IMR-90 (cell line): ENCODE measurements at regions not wholly inside any gene's neighbourhood (a gene's known extent, or its start where the extent isn't known, plus 50 kb on each side); places are given as distances from the start of the nearest gene placed in this dataset.

Source experiments
- ATAC-seq: fragments of 200-7000 bp; cut with Tn5 transposase; 2 replicates; pipeline ENCODE4 v1.9.1; 2020; ENCODE audit warnings: low read depth, mild to moderate bottlenecking, moderate library complexity
- BruUV-seq: library from RNA; stranded (reverse); fragments of 400-500 nt; replicated peaks from 2 replicates; lab custom pipeline; 2021; lab: Mats Ljungman, UMichigan
- CTCF ChIA-PET: fragments of 300-600 bp; formaldehyde crosslinking; extraction: SDS; loops from one replicate; lab custom pipeline; 2021; ENCODE audit warnings: antibody characterized with exemption; lab: Yijun Ruan, JAX
- POLR2A ChIA-PET: fragments of 300-600 bp; sonication (Branson Sonifier 250); formaldehyde crosslinking; loops from one replicate; lab custom pipeline; 2022; ENCODE audit warnings: antibody characterized with exemption; ENCODE audit not compliant: unreplicated experiment; lab: Charles Lee
- DNase-seq: peaks from one replicate; pipeline ENCODE4 v3.0.0; 2013
- H2AFZ ChIP-seq: replicated peaks from 2 replicates; pipeline ENCODE3; 2013; ENCODE audit warnings: low read length, mild to moderate bottlenecking; ENCODE audit not compliant: poor library complexity
- H2AK5ac ChIP-seq: 2 replicates; pipeline ENCODE4 v1.6.1; 2013; ENCODE audit warnings: low read depth, low read length, inconsistent platforms
- H2AK9ac ChIP-seq: replicated peaks from 2 replicates; pipeline ENCODE3; 2013; ENCODE audit warnings: mild to moderate bottlenecking, low read depth, low read length, moderate library complexity; ENCODE audit not compliant: poor library complexity
- H2BK120ac ChIP-seq: 2 replicates; pipeline ENCODE4 v1.6.1; 2013; ENCODE audit warnings: low read depth, low read length, inconsistent platforms
- H2BK15ac ChIP-seq: 3 replicates; pipeline ENCODE4 v1.6.1; 2013; ENCODE audit warnings: low read depth, low read length, inconsistent platforms
- H2BK20ac ChIP-seq: 2 replicates; pipeline ENCODE4 v1.6.1; 2013; ENCODE audit warnings: low read depth, mild to moderate bottlenecking, inconsistent platforms, low read length, moderate library complexity
- H2BK5ac ChIP-seq: 2 replicates; pipeline ENCODE4 v1.6.1; 2013; ENCODE audit warnings: mild to moderate bottlenecking, low read depth, low read length, inconsistent platforms; ENCODE audit not compliant: poor library complexity, severe bottlenecking
- H3K14ac ChIP-seq: replicated peaks from 2 replicates; pipeline ENCODE4 v1.6.1; 2013; ENCODE audit warnings: low read depth, low read length, inconsistent platforms
- H3K18ac ChIP-seq: 2 replicates; pipeline ENCODE4 v1.6.1; 2013; ENCODE audit warnings: low read depth, low read length, control low read depth
- H3K23ac ChIP-seq: 2 replicates; pipeline ENCODE4 v1.6.1; 2013; ENCODE audit warnings: low read depth, low read length, inconsistent platforms
- H3K27ac ChIP-seq: 2 replicates; pipeline ENCODE4 v1.5.1; 2013; ENCODE audit warnings: mild to moderate bottlenecking, control low read depth, low read length; ENCODE audit not compliant: insufficient read depth
- H3K27me3 ChIP-seq: 2 replicates; pipeline ENCODE4 v1.6.1; 2013; ENCODE audit warnings: low read length; ENCODE audit not compliant: control insufficient read depth, insufficient read depth
- H3K36me3 ChIP-seq: 2 replicates; pipeline ENCODE4 v1.6.1; 2013; ENCODE audit warnings: low read length, mixed read lengths; ENCODE audit not compliant: control insufficient read depth, insufficient read depth
- H3K4ac ChIP-seq: 2 replicates; pipeline ENCODE4 v1.6.1; 2013; ENCODE audit warnings: low read depth, low read length, inconsistent platforms
- H3K4me1 ChIP-seq: 2 replicates; pipeline ENCODE4 v1.6.1; 2013; ENCODE audit warnings: low read length, mixed read lengths; ENCODE audit not compliant: control insufficient read depth, insufficient read depth
- H3K4me2 ChIP-seq: 2 replicates; pipeline ENCODE4 v1.6.1; 2013; ENCODE audit warnings: low read depth, mild to moderate bottlenecking, control low read depth, low read length, moderate library complexity
- H3K4me3 ChIP-seq: 2 replicates; pipeline ENCODE4 v1.5.1; 2013; ENCODE audit warnings: low read depth, mild to moderate bottlenecking, control low read depth, low read length, moderate library complexity; ENCODE audit not compliant: insufficient read depth
- H3K56ac ChIP-seq: 2 replicates; pipeline ENCODE4 v1.6.1; 2013; ENCODE audit warnings: low read length, inconsistent platforms; ENCODE audit not compliant: insufficient read depth; ENCODE audit errors: extremely low read depth
- H3K79me1 ChIP-seq, 2 experiments: 2 replicates each; pipeline ENCODE4 v1.6.1; 2013; ENCODE audit warnings: low read length in 2 of 2, inconsistent platforms in 1 of 2, low read depth in 1 of 2
- H3K9ac ChIP-seq: 2 replicates; pipeline ENCODE4 v1.6.1; 2013; ENCODE audit warnings: low read depth, low read length, control low read depth
- H3K9me1 ChIP-seq: 2 replicates; pipeline ENCODE4 v1.6.1; 2013; ENCODE audit warnings: low read length, inconsistent platforms; ENCODE audit not compliant: insufficient read depth
- H3K9me3 ChIP-seq: 2 replicates; pipeline ENCODE4 v1.6.1; 2013; ENCODE audit warnings: low read length; ENCODE audit not compliant: control insufficient read depth, insufficient read depth
- H4K20me1 ChIP-seq: 2 replicates; pipeline ENCODE4 v1.6.1; 2013; ENCODE audit warnings: low read length, inconsistent platforms; ENCODE audit not compliant: insufficient read depth
- H4K5ac ChIP-seq: 2 replicates; pipeline ENCODE4 v1.6.1; 2013; ENCODE audit warnings: mild to moderate bottlenecking, low read depth, low read length, control low read depth
- H4K8ac ChIP-seq, 2 experiments: 2 replicates each; pipeline ENCODE4 v1.6.1; 2013; ENCODE audit warnings: low read depth in 2 of 2, low read length in 2 of 2, control low read depth in 1 of 2, inconsistent platforms in 1 of 2
- H4K91ac ChIP-seq: 2 replicates; pipeline ENCODE4 v1.6.1; 2013; ENCODE audit warnings: low read depth, low read length, inconsistent platforms; ENCODE audit not compliant: insufficient read depth
- CEBPB ChIP-seq: IDR thresholded peaks from 2 replicates; pipeline ENCODE4 v1.6.1; 2012; ENCODE audit warnings: low read depth, low read length, improper control_type of control experiment
- CHD1 ChIP-seq: IDR thresholded peaks from 2 replicates; pipeline ENCODE4 v1.6.1; 2012; ENCODE audit warnings: low read depth, low read length, improper control_type of control experiment
- FOS ChIP-seq: fragments of 150-350 bp; IDR thresholded peaks from 2 replicates; pipeline ENCODE4 v1.6.1; 2016; ENCODE audit warnings: low read depth, low read length
- MAFK ChIP-seq: IDR thresholded peaks from 2 replicates; pipeline ENCODE4 v1.6.1; 2012; ENCODE audit warnings: low read depth, low read length, improper control_type of control experiment
- MAZ ChIP-seq: IDR thresholded peaks from 2 replicates; pipeline ENCODE4 v1.6.1; 2012; ENCODE audit warnings: low read depth, mild to moderate bottlenecking, low read length, improper control_type of control experiment, moderate library complexity, borderline replicate concordance
- MXI1 ChIP-seq: IDR thresholded peaks from 2 replicates; pipeline ENCODE4 v1.6.1; 2012; ENCODE audit warnings: low read depth, mild to moderate bottlenecking, low read length, moderate library complexity, borderline replicate concordance
- NFE2L2 ChIP-seq: fragments of 150-350 bp; IDR thresholded peaks from 2 replicates; pipeline ENCODE4 v1.6.1; 2016; ENCODE audit warnings: low read depth, mild to moderate bottlenecking, low read length
- POLR2A ChIP-seq: IDR thresholded peaks from 2 replicates; pipeline ENCODE4 v1.6.1; 2012; ENCODE audit warnings: mild to moderate bottlenecking, low read depth, low read length
- RFX5 ChIP-seq: IDR thresholded peaks from 2 replicates; pipeline ENCODE4 v1.8.0; 2012; ENCODE audit warnings: low read depth, mild to moderate bottlenecking, low read length, moderate library complexity
- SMC3 ChIP-seq: fragments of 150-350 bp; IDR thresholded peaks from 2 replicates; pipeline ENCODE4 v1.6.1; 2016; ENCODE audit warnings: low read depth, mild to moderate bottlenecking, antibody characterized with exemption, low read length, moderate library complexity
- USF2 ChIP-seq: fragments of 150-350 bp; IDR thresholded peaks from 2 replicates; pipeline ENCODE4 v1.6.1; 2017; ENCODE audit warnings: mild to moderate bottlenecking, antibody characterized with exemption, low read length, low read depth
- WGBS, 2 experiments: methylation state at CpG; one replicate each; pipeline versions ENCODE4 v1.1.5 to v1.1.7; 2013; ENCODE audit warnings: missing lambda C conversion rate in 2 of 2; ENCODE audit not compliant: insufficient read length in 1 of 2; ENCODE audit errors: extremely low coverage in 2 of 2; 5-methylcytosine and 5-hydroxymethylcytosine counted together
- dilution Hi-C: fragments of 300-500 bp; cut with HindIII; formaldehyde crosslinking; loops from one replicate; pipeline ENCODE4 v1.14.3; 2018; ENCODE audit warnings: low sequenced_read_pairs; ENCODE audit not compliant: unreplicated experiment
- in situ Hi-C: fragments of 300-500 bp; cut with MboI; formaldehyde crosslinking; loops from 3 replicates; pipeline ENCODE4 v1.14.3; 2019; ENCODE audit warnings: low sequenced_read_pairs, inconsistent platforms, mixed read lengths
- intact Hi-C: fragments of 100-400 bp; cut with micrococcal nuclease; formaldehyde crosslinking; loops from 2 replicates; pipeline ENCODE4 v1.10.0; 2022
- TF ChIP-seq, protein P1 (sequence below): fragments of 150-350 bp; IDR thresholded peaks from 2 replicates; pipeline ENCODE4 v1.6.1; 2016; ENCODE audit warnings: low read depth, mild to moderate bottlenecking, low read length, moderate library complexity, borderline replicate concordance

DNA sequence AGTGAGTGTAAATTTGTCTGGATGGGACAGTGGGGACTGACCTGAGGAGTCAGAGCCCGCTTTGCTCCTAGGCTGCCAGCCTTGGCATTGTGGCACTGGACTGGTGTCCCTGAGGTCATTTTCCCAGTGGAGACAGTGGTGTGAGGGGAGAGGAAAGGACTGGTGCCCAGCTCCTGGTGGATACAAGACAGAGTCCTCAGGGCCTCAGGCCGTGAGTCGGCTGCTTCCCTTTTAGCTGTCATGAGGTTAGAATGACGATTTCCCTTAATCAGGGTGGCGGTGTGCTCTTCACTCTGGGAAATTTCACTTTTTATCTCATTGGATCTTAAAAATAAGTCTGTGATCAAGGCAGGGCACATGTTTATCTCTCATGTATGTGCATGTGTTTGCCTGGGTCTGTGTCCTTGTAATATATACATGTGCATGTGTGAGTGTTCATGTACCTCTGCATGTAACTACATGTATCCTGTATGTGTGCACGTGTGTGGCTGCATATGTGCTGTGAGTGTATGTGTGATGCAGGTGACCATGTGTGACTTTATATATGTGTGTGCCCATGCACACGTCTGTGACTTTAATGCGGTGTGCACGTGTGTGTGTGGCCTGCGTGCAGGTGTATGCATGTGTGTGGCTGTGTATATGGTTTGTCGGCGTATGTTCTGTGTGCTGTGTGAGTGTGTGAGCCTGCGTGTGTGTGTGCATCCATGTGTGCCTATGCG lies 55.7 kb downstream of the GLI2 start (continued):
- TF ChIP-seq SMC3 = no peak

DNA sequence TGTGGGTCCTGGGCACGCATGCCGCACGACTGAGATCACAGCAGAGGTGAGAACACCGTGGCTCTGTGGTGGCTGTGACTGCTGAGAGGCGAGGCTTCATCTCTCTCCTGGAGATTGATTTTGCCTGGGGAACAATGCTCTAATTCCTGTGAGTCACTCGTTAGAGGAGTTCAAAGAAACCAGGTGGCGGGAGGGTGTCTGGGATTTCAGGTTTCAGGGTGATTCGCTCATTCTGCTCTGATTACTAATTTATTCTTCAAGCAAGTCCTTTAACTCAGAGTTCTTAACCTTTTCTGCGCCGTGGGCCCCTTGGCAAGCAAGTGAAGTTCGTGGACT lies 56.3 kb downstream of the GLI2 start:
- TF ChIP-seq FOS (no peak), SMC3 (no peak), NFE2L2 (no peak), CHD1 (no peak), POLR2A (no peak), MXI1 (no peak), MAFK (no peak), CEBPB (no peak), MAZ (no peak), RFX5 (no peak), USF2 (no peak)
- TF ChIP-seq, protein P1, sequence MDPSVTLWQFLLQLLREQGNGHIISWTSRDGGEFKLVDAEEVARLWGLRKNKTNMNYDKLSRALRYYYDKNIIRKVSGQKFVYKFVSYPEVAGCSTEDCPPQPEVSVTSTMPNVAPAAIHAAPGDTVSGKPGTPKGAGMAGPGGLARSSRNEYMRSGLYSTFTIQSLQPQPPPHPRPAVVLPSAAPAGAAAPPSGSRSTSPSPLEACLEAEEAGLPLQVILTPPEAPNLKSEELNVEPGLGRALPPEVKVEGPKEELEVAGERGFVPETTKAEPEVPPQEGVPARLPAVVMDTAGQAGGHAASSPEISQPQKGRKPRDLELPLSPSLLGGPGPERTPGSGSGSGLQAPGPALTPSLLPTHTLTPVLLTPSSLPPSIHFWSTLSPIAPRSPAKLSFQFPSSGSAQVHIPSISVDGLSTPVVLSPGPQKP = no peak
- CTCF ChIA-PET = no interaction called here
- Histone ChIP-seq H2AK9ac (no peak overlapping the region), H3K4me1 (peaks cover 33% of the 10 kb centered on the region), H4K91ac (no peak overlapping the region), H3K56ac (no peak overlapping the region), H3K9ac (no peak overlapping the region), H3K14ac (peak overlapping the region; percentile 5; the same call in 1 of the 2 replicates), H4K8ac (no peak overlapping the region), H3K36me3 (peaks cover 5% of the 10 kb centered on the region; the same call in 1 of the 2 replicates), H2AFZ (no peak overlapping the region), H3K4me3 (no peak overlapping the region), H2AK5ac (no peak overlapping the region; the same call in 1 of the 2 replicates), H4K20me1 (peaks cover 93% of the 10 kb centered on the region), H3K4me2 (no peak overlapping the region), H3K4ac (no peak overlapping the region), H3K79me1 (peaks cover 56 to 96% of the 10 kb centered on the region in 2 experiments), H3K9me1 (peaks cover 36% of the 10 kb centered on the region), H3K23ac (peak overlapping the region; percentile 13; the same call in 1 of the 2 replicates), H2BK5ac (no peak overlapping the region), H2BK15ac (no peak overlapping the region), H4K5ac (no peak overlapping the region), H2BK120ac (no peak overlapping the region), H3K18ac (no peak overlapping the region), H2BK20ac (no peak overlapping the region), H3K27me3 (no peaks in the 10 kb centered on the region), H3K9me3 (no peaks in the 10 kb centered on the region), H3K27ac (no peak overlapping the region)
- DNase-seq = peak; percentile 31
- intact Hi-C loops = no loop called here
- no TSS peak for BruUV-seq
- POLR2A ChIA-PET = interaction anchor here (0.5 kb wide), 1 partner anchor 45 kb away, joined by 3 read pairs; no protein-coding TSS in a partner anchor
- dilution Hi-C loops = no loop called here
- no CpG with 5 or more reads among the region's 11 CpGs for WGBS, 2 experiments
- no peak for ATAC-seq
- in situ Hi-C loops = no loop called here
